Gastrocnemius medialis (tissue), 4 donors: ENCODE measurements at regions not wholly inside any gene's neighbourhood (a gene's known extent, or its start where the extent isn't known, plus 50 kb on each side); places are given as distances from the start of the nearest gene placed in this dataset.

Experiments used
- ATAC-seq, 2 donors: fragments of 150-250 bp; one replicate each; pipeline ENCODE4 v1.9.1; 2016
- DNase-seq, 2 donors: peaks; one replicate each; pipeline ENCODE4 v3.0.0-alpha.2; 2019
- H3K27ac ChIP-seq, 4 donors: fragments of 200-600 bp; sonication (generic); 1 replicate in 1 of 4; 2 replicates in 3 of 4; pipeline ENCODE4 v1.5.1; 2016 to 2018; ENCODE audit warnings: mild to moderate bottlenecking in 2 of 4, moderate library complexity in 1 of 4
- H3K27me3 ChIP-seq, 3 donors: fragments of 200-600 bp; sonication (generic) in 2 of 3; 1 replicate in 1 of 3; 2 replicates in 2 of 3; pipeline versions ENCODE4 v1.5.1 to v1.6.0; 2016 to 2019; ENCODE audit warnings: mild to moderate bottlenecking in 1 of 3, moderate library complexity in 1 of 3
- H3K36me3 ChIP-seq, 2 donors: fragments of 200-600 bp; sonication (generic) in 1 of 2; one replicate each; pipeline ENCODE4 v1.5.1; 2017 to 2018
- H3K4me1 ChIP-seq, 2 donors: fragments of 200-600 bp; sonication (generic) in 1 of 2; one replicate each; pipeline ENCODE4 v1.5.1; 2016 to 2017; ENCODE audit warnings: mild to moderate bottlenecking in 2 of 2
- H3K4me3 ChIP-seq, 4 donors: fragments of 200-600 bp; sonication (generic) in 3 of 4; 1 replicate in 1 of 4; 2 replicates in 3 of 4; pipeline ENCODE4 v1.5.1; 2016 to 2019; ENCODE audit warnings: mild to moderate bottlenecking in 2 of 4
- H3K9me3 ChIP-seq, 3 donors: fragments of 200-600 bp; sonication (generic) in 2 of 3; 1 replicate in 1 of 3; 2 replicates in 2 of 3; pipeline ENCODE4 v1.5.1; 2016 to 2019
- CTCF ChIP-seq, 5 experiments: fragments of 450-650 bp in 3 of 5; fragments of 200-600 bp in 2 of 5; sonication (generic) in 2 of 5; IDR thresholded peaks in 4 of 5; conservative IDR thresholded peaks in 1 of 5; 1 replicate in 4 of 5; 2 replicates in 1 of 5; pipeline ENCODE4 v1.5.1; 2016 to 2019; ENCODE audit warnings: antibody characterized with exemption in 5 of 5, mild to moderate bottlenecking in 3 of 5, moderate library complexity in 3 of 5
- POLR2A ChIP-seq, 2 donors: fragments of 450-650 bp; IDR thresholded peaks; one replicate each; pipeline ENCODE4 v1.6.1; 2017; ENCODE audit warnings: antibody characterized with exemption in 2 of 2, mild to moderate bottlenecking in 2 of 2, moderate library complexity in 2 of 2
- in situ Hi-C, 4 donors: fragments of 200-750 bp; cut with MboI; loops; one replicate each; pipeline versions ENCODE4 v1.15.0 to v1.8.0; 2017; ENCODE audit warnings: low sequenced_read_pairs in 4 of 4
- intact Hi-C: fragments of 100-400 bp; cut with DNase I; formaldehyde crosslinking; loops from one replicate; pipeline ENCODE4 v1.15.1; 2023; ENCODE audit warnings: low total_unique reads

DNA sequence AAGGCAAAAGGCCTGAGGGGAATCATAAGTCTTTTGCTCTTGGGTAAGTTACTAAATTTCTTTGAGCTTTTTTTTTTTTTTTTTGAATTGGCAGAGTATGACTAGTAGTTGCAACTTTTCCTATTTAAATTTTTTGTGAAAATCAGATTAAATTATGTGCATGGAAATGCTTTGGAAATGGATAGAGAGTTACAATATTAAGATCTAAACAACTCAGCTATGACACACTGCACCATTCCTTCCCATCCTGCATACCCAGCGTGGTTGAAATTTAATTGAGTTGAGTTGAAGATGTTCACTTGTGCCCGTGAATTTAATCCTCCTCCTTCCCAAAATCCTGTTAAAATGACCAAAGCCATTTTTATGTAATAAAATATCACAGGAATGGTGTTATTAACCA lies 296.4 kb downstream of the ACTL7B start:
- no peaks in the 10 kb centered on the region for H3K36me3 ChIP-seq
- H3K4me3 ChIP-seq, result no peak overlapping the region
- intact Hi-C loops, result no loop called here
- ATAC-seq (no peak), DNase-seq (no peak)
- TF ChIP-seq CTCF (IDR thresholded peaks at IDR 0.05 in 4 of 5, conservative IDR thresholded peaks at IDR 0.05 in 1 of 5), result no peak
- H3K27me3 ChIP-seq, result no peaks in the 10 kb centered on the region
- no peaks in the 10 kb centered on the region for H3K9me3 ChIP-seq
- no peak overlapping the region for H3K27ac ChIP-seq
- H3K4me1 ChIP-seq, result no peaks in the 10 kb centered on the region
- in situ Hi-C loops, result loop anchor here in 1 of 4 donors (25.0 kb wide), 1 partner anchor 97 kb away; no protein-coding TSS in a partner anchor

- in situ Hi-C loops (loop anchor here in 2 of 4 donors (5.0 to 25.0 kb wide), 2 partner anchors 78 to 93 kb away; no protein-coding TSS in a partner anchor), intact Hi-C loops (loop anchor here (5.0 kb wide), 1 partner anchor 83 kb away; no protein-coding TSS in a partner anchor)
- TF ChIP-seq CTCF (IDR thresholded peaks at IDR 0.05 in 4 of 5, conservative IDR thresholded peaks at IDR 0.05 in 1 of 5) (no peak), POLR2A (IDR thresholded peaks at IDR 0.05) (no peak)
- Histone ChIP-seq H3K4me3 (no peak overlapping the region), H3K36me3 (no peaks in the 10 kb centered on the region), H3K9me3 (no peaks in the 10 kb centered on the region), H3K27ac (no peak overlapping the region), H3K4me1 (peaks cover 20 to 33% of the 10 kb centered on the region in 2 donors), H3K27me3 (no peaks in the 10 kb centered on the region)
- ATAC-seq (no peak), DNase-seq (no peak)
Measured at GRCh38 chr9:108554831-108555230, 301.0 kb downstream of the ACTL7B start.

DNA sequence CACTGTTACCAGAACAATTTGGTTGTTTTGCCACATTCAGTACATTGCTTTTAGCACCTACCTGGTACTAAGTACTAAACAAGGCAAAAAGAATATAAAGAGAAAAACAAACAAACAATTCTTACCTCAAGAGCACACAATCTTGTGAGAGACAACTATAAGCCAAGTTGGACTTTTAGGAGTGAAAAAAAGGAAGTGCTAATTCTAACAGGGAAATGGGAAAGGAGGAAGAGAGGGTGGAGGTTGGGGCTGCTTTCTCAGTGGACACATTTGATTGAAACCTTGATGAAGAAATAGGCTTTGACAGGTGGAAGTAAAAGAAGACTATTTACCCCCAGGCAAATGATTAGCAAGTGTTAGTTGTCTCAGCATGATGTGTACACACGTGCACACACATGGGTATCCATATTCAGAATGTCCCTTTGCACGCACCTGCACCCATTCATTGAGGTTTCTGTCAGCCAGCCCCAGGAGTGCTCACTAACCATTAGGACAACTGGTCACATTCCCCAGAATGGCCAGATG lies 302.6 kb downstream of the ACTL7B start:
- DNase-seq (no peak), ATAC-seq (no peak)
- Histone ChIP-seq H3K9me3 (no peaks in the 10 kb centered on the region), H3K27ac (peak overlapping the region; percentile 13 to 89 (median 76)), H3K27me3 (no peaks in the 10 kb centered on the region), H3K4me1 (peaks cover 20 to 45% of the 10 kb centered on the region in 2 donors), H3K4me3 (no peak overlapping the region), H3K36me3 (no peaks in the 10 kb centered on the region)
- in situ Hi-C loops, result loop anchor here in 2 of 4 donors (5.0 to 25.0 kb wide), 2 partner anchors 76 to 91 kb away; no protein-coding TSS in a partner anchor
- intact Hi-C loops, result loop anchor here (5.0 kb wide), 1 partner anchor 81 kb away; no protein-coding TSS in a partner anchor
- TF ChIP-seq POLR2A (IDR thresholded peaks at IDR 0.05) (no peak), CTCF (IDR thresholded peaks at IDR 0.05 in 4 of 5, conservative IDR thresholded peaks at IDR 0.05 in 1 of 5) (no peak)

DNA sequence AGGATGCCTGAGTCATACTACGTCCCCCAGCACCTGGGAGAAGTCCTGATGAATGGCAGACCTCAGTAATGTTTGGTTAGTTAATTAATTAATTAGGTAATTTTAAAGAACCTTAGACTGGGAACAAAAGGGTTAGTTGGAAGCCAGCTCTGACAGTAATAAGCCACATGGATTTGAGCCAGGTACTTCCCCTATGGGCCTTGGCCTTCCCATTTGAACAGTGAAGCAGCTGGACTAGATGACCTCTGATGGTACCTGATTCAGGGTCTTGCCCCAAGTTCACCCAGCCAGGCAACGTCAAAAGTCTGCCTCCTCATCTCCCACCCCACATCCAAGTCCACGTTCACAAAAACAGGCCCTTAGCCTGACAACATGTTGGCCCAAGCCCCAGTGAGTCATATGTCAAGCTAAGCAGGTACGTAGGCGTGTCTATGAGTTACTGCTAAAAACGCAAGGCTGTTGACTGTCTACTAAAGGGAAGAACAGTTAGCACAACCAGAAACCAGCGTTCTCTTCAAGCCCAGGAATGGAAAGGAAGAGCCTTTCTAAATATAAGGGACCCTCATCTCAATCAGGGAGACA lies 303.2 kb downstream of the ACTL7B start:
- H3K27me3 ChIP-seq, result no peaks in the 10 kb centered on the region
- H3K4me3 ChIP-seq, result no peak overlapping the region
- intact Hi-C loops (loop anchor here (5.0 kb wide), 1 partner anchor 80 kb away; no protein-coding TSS in a partner anchor), in situ Hi-C loops (loop anchor here in 2 of 4 donors (5.0 to 25.0 kb wide), 2 partner anchors 75 to 90 kb away; no protein-coding TSS in a partner anchor)
- no peak for TF ChIP-seq CTCF (IDR thresholded peaks at IDR 0.05 in 4 of 5, conservative IDR thresholded peaks at IDR 0.05 in 1 of 5)
- no peak for TF ChIP-seq POLR2A (IDR thresholded peaks at IDR 0.05)
- no peaks in the 10 kb centered on the region for H3K36me3 ChIP-seq
- peaks cover 20 to 45% of the 10 kb centered on the region in 2 donors for H3K4me1 ChIP-seq
- peak overlapping the region; percentile 13 to 89 (median 76) for H3K27ac ChIP-seq
- DNase-seq, result peak; percentile 40 to 64
- H3K9me3 ChIP-seq, result no peaks in the 10 kb centered on the region
- peak; percentile 48 to 64 for ATAC-seq
